OCI-LY1 (cell line): ENCODE measurements at regions not wholly inside any gene's neighbourhood (a gene's known extent, or its start where the extent isn't known, plus 50 kb on each side); places are given as distances from the start of the nearest gene placed in this dataset.

ENCODE experiments used
- EZH2 ChIP-seq: fragments of 200-600 bp; sonication (generic), shearing (Covaris generic); IDR thresholded peaks from 2 replicates; pipeline ENCODE4 v1.8.0; 2017; ENCODE audit warnings: borderline replicate concordance, mixed run types, mild to moderate bottlenecking, antibody characterized with exemption, low read length, moderate library complexity, mixed read lengths
- TF ChIP-seq, protein P1 (sequence below): fragments of 200-600 bp; sonication (generic), shearing (Covaris generic); IDR thresholded peaks from 2 replicates; pipeline ENCODE4 v1.5.1; 2017; ENCODE audit warnings: mild to moderate bottlenecking, antibody characterized with exemption, low read length, moderate library complexity, mixed read lengths

DNA sequence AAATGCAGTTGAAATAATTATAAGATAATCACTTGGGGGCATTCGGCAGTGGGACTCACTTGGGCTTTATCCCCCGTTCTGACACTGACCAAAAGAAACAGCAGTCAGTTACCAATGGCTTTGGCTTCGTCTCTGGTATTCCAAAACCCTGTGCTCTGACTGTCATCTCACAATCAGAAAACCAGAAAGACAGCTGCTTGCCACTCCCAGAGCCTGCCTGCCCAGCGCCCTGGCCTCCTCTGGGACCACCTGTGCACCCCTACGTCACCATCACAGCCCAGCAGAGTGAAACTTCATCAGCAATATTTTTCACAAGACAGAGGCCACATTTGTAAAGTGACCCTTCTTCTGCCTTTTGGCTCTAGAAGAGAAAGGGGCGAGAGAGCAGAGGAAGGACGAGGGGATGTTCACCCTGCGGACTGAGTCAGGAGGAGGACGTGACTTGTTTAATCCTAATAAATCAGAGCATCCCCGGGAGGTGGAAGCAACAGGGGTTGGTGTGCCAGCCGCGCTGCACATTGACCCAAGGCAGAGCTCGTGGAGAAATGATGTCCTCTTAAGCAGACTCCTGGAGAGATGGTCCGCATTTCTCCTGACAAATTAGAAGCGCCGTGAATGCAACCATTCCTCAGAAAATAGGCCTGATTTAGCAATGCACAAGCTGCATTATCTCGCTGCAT is 397.8 kb upstream of the ZNF507 start:
- TF ChIP-seq, protein P1, sequence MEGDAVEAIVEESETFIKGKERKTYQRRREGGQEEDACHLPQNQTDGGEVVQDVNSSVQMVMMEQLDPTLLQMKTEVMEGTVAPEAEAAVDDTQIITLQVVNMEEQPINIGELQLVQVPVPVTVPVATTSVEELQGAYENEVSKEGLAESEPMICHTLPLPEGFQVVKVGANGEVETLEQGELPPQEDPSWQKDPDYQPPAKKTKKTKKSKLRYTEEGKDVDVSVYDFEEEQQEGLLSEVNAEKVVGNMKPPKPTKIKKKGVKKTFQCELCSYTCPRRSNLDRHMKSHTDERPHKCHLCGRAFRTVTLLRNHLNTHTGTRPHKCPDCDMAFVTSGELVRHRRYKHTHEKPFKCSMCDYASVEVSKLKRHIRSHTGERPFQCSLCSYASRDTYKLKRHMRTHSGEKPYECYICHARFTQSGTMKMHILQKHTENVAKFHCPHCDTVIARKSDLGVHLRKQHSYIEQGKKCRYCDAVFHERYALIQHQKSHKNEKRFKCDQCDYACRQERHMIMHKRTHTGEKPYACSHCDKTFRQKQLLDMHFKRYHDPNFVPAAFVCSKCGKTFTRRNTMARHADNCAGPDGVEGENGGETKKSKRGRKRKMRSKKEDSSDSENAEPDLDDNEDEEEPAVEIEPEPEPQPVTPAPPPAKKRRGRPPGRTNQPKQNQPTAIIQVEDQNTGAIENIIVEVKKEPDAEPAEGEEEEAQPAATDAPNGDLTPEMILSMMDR = no peak
- TF ChIP-seq EZH2 = no peak
